Lower lobe of right lung (tissue), 2 donors: ENCODE measurements at regions not wholly inside any gene's neighbourhood (a gene's known extent, or its start where the extent isn't known, plus 50 kb on each side); places are given as distances from the start of the nearest gene placed in this dataset.

ENCODE experiments used
- ATAC-seq, 2 donors: fragments of 200-7000 bp; cut with Tn5 transposase; one replicate each; pipeline ENCODE4 v1.9.1; 2020 to 2022; ENCODE audit warnings: mild to moderate bottlenecking in 2 of 2, moderate library complexity in 2 of 2
- DNase-seq: peaks from one replicate; pipeline ENCODE4 v3.0.0-alpha.2; 2020
- H3K27ac ChIP-seq: fragments of 200-600 bp; one replicate; pipeline ENCODE4 v1.8.0; 2022
- H3K27me3 ChIP-seq: fragments of 200-600 bp; one replicate; pipeline ENCODE4 v1.8.0; 2022; ENCODE audit warnings: low read depth
- H3K36me3 ChIP-seq: fragments of 200-600 bp; one replicate; pipeline ENCODE4 v1.8.0; 2022; ENCODE audit warnings: mild to moderate bottlenecking
- H3K4me1 ChIP-seq: fragments of 200-600 bp; one replicate; pipeline ENCODE4 v1.8.0; 2022
- H3K4me3 ChIP-seq: fragments of 200-600 bp; one replicate; pipeline ENCODE4 v1.8.0; 2022; ENCODE audit warnings: mild to moderate bottlenecking
- H3K9me3 ChIP-seq: fragments of 200-600 bp; one replicate; pipeline ENCODE4 v1.8.0; 2022
- CTCF ChIP-seq: fragments of 200-600 bp; IDR thresholded peaks from one replicate; pipeline ENCODE4 v1.8.0; 2022; ENCODE audit warnings: antibody characterized with exemption, mild to moderate bottlenecking
- intact Hi-C: fragments of 100-400 bp; cut with DNase I; formaldehyde crosslinking; loops from one replicate; pipeline ENCODE4 v1.11.0; 2022
- donor health status: DM: no; HTN: yes; CAD: no; lungs with severe emphysema.

GRCh38 chr11:42840176-42840829 is 471.5 kb upstream of the API5 start:
- Histone ChIP-seq H3K9me3 (no peaks in the 10 kb centered on the region), H3K27ac (no peak overlapping the region), H3K36me3 (no peaks in the 10 kb centered on the region), H3K4me3 (no peak overlapping the region), H3K4me1 (no peaks in the 10 kb centered on the region), H3K27me3 (no peaks in the 10 kb centered on the region)
- TF ChIP-seq CTCF, result no peak
- no peak for DNase-seq
- intact Hi-C loops, result no loop called here
- ATAC-seq, result no peak

- H3K4me3 ChIP-seq, result no peak overlapping the region
- no peaks in the 10 kb centered on the region for H3K4me1 ChIP-seq
- H3K36me3 ChIP-seq, result no peaks in the 10 kb centered on the region
- ATAC-seq (no peak), DNase-seq (no peak)
- H3K27me3 ChIP-seq, result no peaks in the 10 kb centered on the region
- H3K9me3 ChIP-seq, result no peaks in the 10 kb centered on the region
- intact Hi-C loops, result no loop called here
- no peak overlapping the region for H3K27ac ChIP-seq
- TF ChIP-seq CTCF, result no peak
These were observed 470.9 kb upstream of the API5 start for GRCh38 chr11:42840860-42841259.

- Histone ChIP-seq H3K9me3 (no peaks in the 10 kb centered on the region), H3K4me1 (no peaks in the 10 kb centered on the region), H3K27me3 (no peaks in the 10 kb centered on the region), H3K4me3 (no peak overlapping the region), H3K36me3 (no peaks in the 10 kb centered on the region), H3K27ac (no peak overlapping the region)
- ATAC-seq (no peak), DNase-seq (no peak)
- no peak for TF ChIP-seq CTCF
- intact Hi-C loops, result no loop called here
These were observed 470.2 kb upstream of the API5 start for GRCh38 chr11:42841556-42841955.

GRCh38 chr11:42849362-42849761 is 462.4 kb upstream of the API5 start:
- Histone ChIP-seq H3K4me1 (no peaks in the 10 kb centered on the region), H3K4me3 (no peak overlapping the region), H3K36me3 (no peaks in the 10 kb centered on the region), H3K27me3 (no peaks in the 10 kb centered on the region), H3K9me3 (no peaks in the 10 kb centered on the region), H3K27ac (no peak overlapping the region)
- no peak for TF ChIP-seq CTCF
- intact Hi-C loops, result no loop called here
- DNase-seq (no peak), ATAC-seq (no peak)

GRCh38 chr11:42857344-42857743 is 454.5 kb upstream of the API5 start:
- intact Hi-C loops, result no loop called here
- no peak overlapping the region for H3K4me3 ChIP-seq
- DNase-seq (no peak), ATAC-seq (no peak)
- no peaks in the 10 kb centered on the region for H3K9me3 ChIP-seq
- no peak overlapping the region for H3K27ac ChIP-seq
- TF ChIP-seq CTCF, result no peak
- no peaks in the 10 kb centered on the region for H3K36me3 ChIP-seq
- no peaks in the 10 kb centered on the region for H3K4me1 ChIP-seq
- no peaks in the 10 kb centered on the region for H3K27me3 ChIP-seq
